ENCODE measurements at regions not wholly inside any gene's neighbourhood (a gene's known extent, or its start where the extent isn't known, plus 50 kb on each side); places are given as distances from the start of the nearest gene placed in this dataset.

GRCh38 chr17:72536788-72537187 is 416.0 kb downstream of the SOX9 start:
- Histone ChIP-seq H2AFZ (ENCODE audit: insufficient read depth, low read depth, low read length, poor library complexity, severe bottlenecking) (no peak overlapping the region), H3K4me2 (replicated peaks; ENCODE audit: extremely low read depth, low read length, poor library complexity, severe bottlenecking) (no peak overlapping the region), H3K79me2 (ENCODE audit: insufficient read depth, low read length) (no peaks in the 10 kb centered on the region), H4K20me1 (ENCODE audit: insufficient read depth, low read length) (no peaks in the 10 kb centered on the region), H3K9me3 (replicated peaks in 1 of 2; ENCODE audit: control insufficient read depth in 1 of 2, insufficient read depth in 1 of 2, low read length in 2 of 2) (peaks cover 0 to 6% of the 10 kb centered on the region in 2 donors), H3K27me3 (ENCODE audit: control insufficient read depth in 2 of 2, insufficient read depth in 2 of 2, low read length in 2 of 2) (peaks cover 3 to 12% of the 10 kb centered on the region in 2 donors), H3K36me3 (replicated peaks in 1 of 2; ENCODE audit: control insufficient read depth in 1 of 2, insufficient read depth in 2 of 2, low read length in 2 of 2) (no peaks in the 10 kb centered on the region), H3K4me3 (replicated peaks in 1 of 3; ENCODE audit: low read depth in 2 of 3, low read length in 3 of 3) (no peak overlapping the region), H3K4me1 (ENCODE audit: control insufficient read depth in 1 of 2, insufficient read depth in 2 of 2, low read length in 2 of 2) (no peaks in the 10 kb centered on the region), H3K9ac (ENCODE audit: insufficient read depth, low read length, poor library complexity, severe bottlenecking) (no peak overlapping the region), H3K27ac (ENCODE audit: low read depth in 1 of 2, low read length in 2 of 2) (no peak overlapping the region)
- Mint-ChIP-seq H3K4me1 (peaks cover 7% of the 10 kb centered on the region), H3K4me3 (no peak overlapping the region), H3K27me3 (ENCODE audit: low read depth in 3 of 3) (peaks cover 19 to 24% (median 24%) of the 10 kb centered on the region in 3 donors), H3K36me3 (no peaks in the 10 kb centered on the region), H3K27ac (no peak overlapping the region), H3K9me3 (peaks cover 4 to 23% (median 10%) of the 10 kb centered on the region in 7 donors)
- no peak for DNase-seq
- no peak for TF ChIP-seq CTCF (IDR thresholded peaks at IDR 0.05)
- intact Hi-C loops (cut with micrococcal nuclease), result loop anchor here in 1 of 2 donors (5.0 kb wide), 1 partner anchor 1899 kb away; no protein-coding TSS in a partner anchor
- 77% methylated on average over 7 of the region's 9 CpGs for WGBS (ENCODE audit: insufficient coverage)

- Histone ChIP-seq H3K4me3 (replicated peaks in 1 of 3; ENCODE audit: low read depth in 2 of 3, low read length in 3 of 3) (no peak overlapping the region), H3K36me3 (replicated peaks in 1 of 2; ENCODE audit: control insufficient read depth in 1 of 2, insufficient read depth in 2 of 2, low read length in 2 of 2) (no peaks in the 10 kb centered on the region), H4K20me1 (ENCODE audit: insufficient read depth, low read length) (no peaks in the 10 kb centered on the region), H3K4me2 (replicated peaks; ENCODE audit: extremely low read depth, low read length, poor library complexity, severe bottlenecking) (no peak overlapping the region), H3K4me1 (ENCODE audit: control insufficient read depth in 1 of 2, insufficient read depth in 2 of 2, low read length in 2 of 2) (no peaks in the 10 kb centered on the region), H3K9ac (ENCODE audit: insufficient read depth, low read length, poor library complexity, severe bottlenecking) (no peak overlapping the region), H3K9me3 (replicated peaks in 1 of 2; ENCODE audit: control insufficient read depth in 1 of 2, insufficient read depth in 1 of 2, low read length in 2 of 2) (peaks cover 0 to 6% of the 10 kb centered on the region in 2 donors), H2AFZ (ENCODE audit: insufficient read depth, low read depth, low read length, poor library complexity, severe bottlenecking) (no peak overlapping the region), H3K79me2 (ENCODE audit: insufficient read depth, low read length) (no peaks in the 10 kb centered on the region), H3K27ac (ENCODE audit: low read depth in 1 of 2, low read length in 2 of 2) (no peak overlapping the region), H3K27me3 (ENCODE audit: control insufficient read depth in 2 of 2, insufficient read depth in 2 of 2, low read length in 2 of 2) (peaks cover 3 to 12% of the 10 kb centered on the region in 2 donors)
- H3K36me3 Mint-ChIP-seq, result no peaks in the 10 kb centered on the region
- peaks cover 6% of the 10 kb centered on the region for H3K4me1 Mint-ChIP-seq
- TF ChIP-seq CTCF (IDR thresholded peaks at IDR 0.05), result no peak
- no peak for DNase-seq
- no peak overlapping the region for H3K4me3 Mint-ChIP-seq
- WGBS (ENCODE audit: insufficient coverage), result 88% methylated on average over 4 of the region's 5 CpGs
- intact Hi-C loops (cut with micrococcal nuclease), result loop anchor here in 1 of 2 donors (5.0 kb wide), 1 partner anchor 1901 kb away; no protein-coding TSS in a partner anchor
- no peak overlapping the region for H3K27ac Mint-ChIP-seq
- peaks cover 24 to 39% (median 27%) of the 10 kb centered on the region in 3 donors for H3K27me3 Mint-ChIP-seq (ENCODE audit: low read depth in 3 of 3)
- H3K9me3 Mint-ChIP-seq, result peaks cover 3 to 20% (median 8%) of the 10 kb centered on the region in 7 donors
Measured at GRCh38 chr17:72538443-72538842, 417.6 kb downstream of the SOX9 start.
